GM23338 (cell line): ENCODE measurements at regions not wholly inside any gene's neighbourhood (a gene's known extent, or its start where the extent isn't known, plus 50 kb on each side); places are given as distances from the start of the nearest gene placed in this dataset.

Experiments
- CTCF ChIP-seq, 2 experiments: fragments of 200-600 bp in 1 of 2; sonication (generic) in 1 of 2; conservative IDR thresholded peaks; 2 replicates each; pipeline versions ENCODE4 v1.5.1 to v1.6.1; 2016 to 2017; ENCODE audit warnings: antibody characterized with exemption in 2 of 2, low read depth in 2 of 2, mild to moderate bottlenecking in 2 of 2, moderate library complexity in 1 of 2
- EZH2phosphoT487 ChIP-seq: fragments of 200-600 bp; sonication (generic); IDR thresholded peaks from one replicate; pipeline ENCODE4 v1.8.1; 2018; ENCODE audit warnings: antibody characterized with exemption; ENCODE audit not compliant: unreplicated experiment
- POLR2AphosphoS5 ChIP-seq: IDR thresholded peaks from 2 replicates; pipeline ENCODE4 v1.6.1; 2016; ENCODE audit warnings: antibody characterized with exemption, low read depth
- REST ChIP-seq: IDR thresholded peaks from one replicate; pipeline ENCODE4 v1.6.1; 2018; ENCODE audit warnings: antibody characterized with exemption; ENCODE audit not compliant: unreplicated experiment

GRCh38 chr13:95441326-95441725, 111.2 kb upstream of the CLDN10 start:
- TF ChIP-seq EZH2phosphoT487 (no peak), POLR2AphosphoS5 (no peak), REST (no peak), CTCF (conservative IDR thresholded peaks at IDR 0.05; ENCODE audit: low read depth in 2 of 2) (no peak)
